Mesothelial cell of epicardium (in vitro differentiated cells): ENCODE measurements at regions not wholly inside any gene's neighbourhood (a gene's known extent, or its start where the extent isn't known, plus 50 kb on each side); places are given as distances from the start of the nearest gene placed in this dataset.

Source experiments
- DNase-seq, 2 experiments: peaks; one replicate each; pipeline ENCODE4 v3.0.0; 2021; ENCODE audit warnings: low spot score in 2 of 2; ENCODE audit not compliant: unreplicated experiment in 2 of 2
- H3K27ac Mint-ChIP-seq: 2 replicates; pipeline ENCODE4 v1.8.0; 2021; ENCODE audit warnings: mixed read lengths
- H3K27me3 Mint-ChIP-seq: 2 replicates; pipeline ENCODE4 v1.8.0; 2021; ENCODE audit warnings: low read depth, mixed read lengths
- H3K36me3 Mint-ChIP-seq: 2 replicates; pipeline ENCODE4 v1.8.0; 2021; ENCODE audit warnings: mixed read lengths
- H3K4me1 Mint-ChIP-seq: 2 replicates; pipeline ENCODE4 v1.8.0; 2021; ENCODE audit warnings: mixed read lengths
- H3K4me3 Mint-ChIP-seq: 2 replicates; pipeline ENCODE4 v1.8.0; 2021; ENCODE audit warnings: mild to moderate bottlenecking, moderate library complexity, mixed read lengths
- H3K9me3 Mint-ChIP-seq: 2 replicates; pipeline ENCODE4 v1.8.0; 2021; ENCODE audit warnings: mixed read lengths
- CTCF ChIP-seq: fragments of 200-600 bp; sonication (generic); IDR thresholded peaks from one replicate; pipeline ENCODE4 v1.5.0; 2021; ENCODE audit warnings: antibody characterized with exemption; ENCODE audit not compliant: unreplicated experiment

- H3K27ac Mint-ChIP-seq, result no peak overlapping the region
- no peak overlapping the region for H3K4me3 Mint-ChIP-seq
- DNase-seq, result no peak
- H3K9me3 Mint-ChIP-seq, result no peaks in the 10 kb centered on the region
- no peaks in the 10 kb centered on the region for H3K36me3 Mint-ChIP-seq
- H3K27me3 Mint-ChIP-seq, result peaks cover 22% of the 10 kb centered on the region
- no peak for TF ChIP-seq CTCF
- peaks cover 6% of the 10 kb centered on the region for H3K4me1 Mint-ChIP-seq
These were observed 103.9 kb upstream of the SOX21 start for GRCh38 chr13:94816256-94816655.

- Mint-ChIP-seq H3K4me3 (no peak overlapping the region), H3K36me3 (no peaks in the 10 kb centered on the region), H3K27me3 (peaks cover 17% of the 10 kb centered on the region), H3K9me3 (no peaks in the 10 kb centered on the region), H3K27ac (no peak overlapping the region), H3K4me1 (peaks cover 6% of the 10 kb centered on the region)
- TF ChIP-seq CTCF, result no peak
- no peak for DNase-seq
These were observed 101.7 kb upstream of the SOX21 start for GRCh38 chr13:94813920-94814475.

GRCh38 chr13:94811753-94812152 is 99.4 kb upstream of the SOX21 start:
- no peaks in the 10 kb centered on the region for H3K36me3 Mint-ChIP-seq
- no peak overlapping the region for H3K27ac Mint-ChIP-seq
- peaks cover 14% of the 10 kb centered on the region for H3K27me3 Mint-ChIP-seq
- H3K9me3 Mint-ChIP-seq, result no peaks in the 10 kb centered on the region
- no peak for DNase-seq
- no peak for TF ChIP-seq CTCF
- H3K4me1 Mint-ChIP-seq, result peaks cover 6% of the 10 kb centered on the region
- no peak overlapping the region for H3K4me3 Mint-ChIP-seq

GRCh38 chr13:94800423-94800822 is 88.1 kb upstream of the SOX21 start:
- no peak for DNase-seq
- Mint-ChIP-seq H3K27me3 (peaks cover 2% of the 10 kb centered on the region), H3K4me3 (no peak overlapping the region), H3K27ac (no peak overlapping the region), H3K36me3 (no peaks in the 10 kb centered on the region), H3K4me1 (peaks cover 2% of the 10 kb centered on the region), H3K9me3 (peaks cover 3% of the 10 kb centered on the region)
- no peak for TF ChIP-seq CTCF

GRCh38 chr13:94799299-94799698 is 87.0 kb upstream of the SOX21 start:
- Mint-ChIP-seq H3K36me3 (no peaks in the 10 kb centered on the region), H3K4me3 (no peak overlapping the region), H3K27ac (no peak overlapping the region), H3K4me1 (peaks cover 2% of the 10 kb centered on the region), H3K27me3 (peaks cover 2% of the 10 kb centered on the region), H3K9me3 (peaks cover 3% of the 10 kb centered on the region)
- DNase-seq, result no peak
- no peak for TF ChIP-seq CTCF

GRCh38 chr13:94798738-94799137 is 86.4 kb upstream of the SOX21 start:
- Mint-ChIP-seq H3K27me3 (peaks cover 2% of the 10 kb centered on the region), H3K9me3 (no peaks in the 10 kb centered on the region)
- DNase-seq, result no peak

More at GRCh38 chr13:94798738-94799137, 86.4 kb upstream of the SOX21 start:
- no peak overlapping the region for H3K4me3 Mint-ChIP-seq
- TF ChIP-seq CTCF, result no peak
- no peaks in the 10 kb centered on the region for H3K36me3 Mint-ChIP-seq
- H3K4me1 Mint-ChIP-seq, result peaks cover 2% of the 10 kb centered on the region
- no peak overlapping the region for H3K27ac Mint-ChIP-seq
